ENCODE measurements at regions not wholly inside any gene's neighbourhood (a gene's known extent, or its start where the extent isn't known, plus 50 kb on each side); places are given as distances from the start of the nearest gene placed in this dataset.

- DNase-seq (ENCODE audit: low read depth), result no peak
- TF ChIP-seq, protein P1, sequence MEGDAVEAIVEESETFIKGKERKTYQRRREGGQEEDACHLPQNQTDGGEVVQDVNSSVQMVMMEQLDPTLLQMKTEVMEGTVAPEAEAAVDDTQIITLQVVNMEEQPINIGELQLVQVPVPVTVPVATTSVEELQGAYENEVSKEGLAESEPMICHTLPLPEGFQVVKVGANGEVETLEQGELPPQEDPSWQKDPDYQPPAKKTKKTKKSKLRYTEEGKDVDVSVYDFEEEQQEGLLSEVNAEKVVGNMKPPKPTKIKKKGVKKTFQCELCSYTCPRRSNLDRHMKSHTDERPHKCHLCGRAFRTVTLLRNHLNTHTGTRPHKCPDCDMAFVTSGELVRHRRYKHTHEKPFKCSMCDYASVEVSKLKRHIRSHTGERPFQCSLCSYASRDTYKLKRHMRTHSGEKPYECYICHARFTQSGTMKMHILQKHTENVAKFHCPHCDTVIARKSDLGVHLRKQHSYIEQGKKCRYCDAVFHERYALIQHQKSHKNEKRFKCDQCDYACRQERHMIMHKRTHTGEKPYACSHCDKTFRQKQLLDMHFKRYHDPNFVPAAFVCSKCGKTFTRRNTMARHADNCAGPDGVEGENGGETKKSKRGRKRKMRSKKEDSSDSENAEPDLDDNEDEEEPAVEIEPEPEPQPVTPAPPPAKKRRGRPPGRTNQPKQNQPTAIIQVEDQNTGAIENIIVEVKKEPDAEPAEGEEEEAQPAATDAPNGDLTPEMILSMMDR (IDR thresholded peaks at IDR 0.05; ENCODE audit: insufficient read depth, low read depth, low read length), result no peak
- no peak overlapping the region for H3K4me3 ChIP-seq (ENCODE audit: low read depth, low read length)
Measured at GRCh38 chr6:89021629-89022028, 58.2 kb upstream of the RNGTT start.

DNA sequence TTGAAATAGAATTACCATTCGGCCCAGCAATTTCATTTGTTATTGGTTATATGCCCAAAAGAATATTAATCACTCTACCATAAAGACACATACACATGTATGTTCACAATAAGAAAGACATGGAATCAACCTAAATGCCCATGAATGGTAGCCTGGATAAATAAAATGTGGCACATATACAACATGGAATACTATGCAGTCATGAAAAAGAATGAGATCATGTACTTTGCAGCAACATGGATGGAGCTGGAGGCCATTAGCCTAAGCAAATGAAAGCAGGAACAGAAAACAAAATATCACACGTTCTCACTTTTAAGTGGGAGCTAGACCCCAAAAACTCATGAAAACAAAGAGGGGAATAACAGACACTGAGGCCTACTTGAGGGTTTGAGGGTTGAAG lies 52.6 kb upstream of the RNGTT start:
- no peak overlapping the region for H3K4me3 ChIP-seq (ENCODE audit: low read depth, low read length)
- DNase-seq (ENCODE audit: low read depth), result no peak
- TF ChIP-seq, protein P1 (IDR thresholded peaks at IDR 0.05; ENCODE audit: insufficient read depth, low read depth, low read length), result no peak

- TF ChIP-seq, protein P1 (IDR thresholded peaks at IDR 0.05; ENCODE audit: insufficient read depth, low read depth, low read length), result no peak
- no peak for DNase-seq (ENCODE audit: low read depth)
- H3K4me3 ChIP-seq (ENCODE audit: low read depth, low read length), result no peak overlapping the region
Measured at GRCh38 chr6:89013438-89013837, 50.0 kb upstream of the RNGTT start.

Measured in fibroblast of villous mesenchyme (primary cell).